NB4 (cell line): ENCODE measurements at regions not wholly inside any gene's neighbourhood (a gene's known extent, or its start where the extent isn't known, plus 50 kb on each side); places are given as distances from the start of the nearest gene placed in this dataset.

Experiments used
- DNase-seq: peaks from one replicate; pipeline ENCODE4 v3.0.0; 2010; ENCODE audit warnings: low read depth
- H3K4me3 ChIP-seq: one replicate; pipeline ENCODE4 v1.5.1; 2011; ENCODE audit warnings: mild to moderate bottlenecking, low read depth, low read length, moderate library complexity
- MYC ChIP-seq: IDR thresholded peaks from 2 replicates; pipeline ENCODE4 v1.6.1; 2011; ENCODE audit warnings: low read depth, low read length
- POLR2A ChIP-seq: IDR thresholded peaks from 2 replicates; pipeline ENCODE4 v1.6.1; 2011; ENCODE audit warnings: mild to moderate bottlenecking; ENCODE audit not compliant: insufficient read length; ENCODE audit errors: extremely low read depth
- TF ChIP-seq, protein P1 (sequence below): IDR thresholded peaks from one replicate; pipeline ENCODE4 v1.5.1; 2012; ENCODE audit warnings: low read depth, low read length
- TF ChIP-seq, protein P2 (sequence below): IDR thresholded peaks from 2 replicates; pipeline ENCODE4 v1.6.1; 2011; ENCODE audit warnings: low read depth, low read length

DNA sequence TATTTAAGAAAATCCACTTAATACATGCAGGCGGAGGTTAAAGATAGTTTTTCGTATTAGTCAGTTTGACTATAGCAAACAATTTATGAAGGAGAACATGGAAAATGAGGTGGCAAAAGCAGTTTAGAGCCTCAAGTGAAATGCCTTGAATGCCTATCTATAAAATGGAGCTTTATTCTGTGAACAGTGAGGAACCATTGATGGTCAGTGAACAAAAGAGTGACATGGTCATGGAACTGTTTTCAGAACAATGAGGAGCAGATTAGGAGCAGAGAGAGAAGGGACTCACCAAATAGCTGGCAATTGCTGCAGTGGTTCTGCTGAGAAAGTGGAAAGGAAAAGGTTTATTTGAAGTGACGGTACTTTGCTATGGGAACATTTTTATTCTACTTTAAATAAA is 299.8 kb downstream of the DUSP10 start:
- H3K4me3 ChIP-seq: no peak overlapping the region
- DNase-seq: no peak
- TF ChIP-seq, protein P1, sequence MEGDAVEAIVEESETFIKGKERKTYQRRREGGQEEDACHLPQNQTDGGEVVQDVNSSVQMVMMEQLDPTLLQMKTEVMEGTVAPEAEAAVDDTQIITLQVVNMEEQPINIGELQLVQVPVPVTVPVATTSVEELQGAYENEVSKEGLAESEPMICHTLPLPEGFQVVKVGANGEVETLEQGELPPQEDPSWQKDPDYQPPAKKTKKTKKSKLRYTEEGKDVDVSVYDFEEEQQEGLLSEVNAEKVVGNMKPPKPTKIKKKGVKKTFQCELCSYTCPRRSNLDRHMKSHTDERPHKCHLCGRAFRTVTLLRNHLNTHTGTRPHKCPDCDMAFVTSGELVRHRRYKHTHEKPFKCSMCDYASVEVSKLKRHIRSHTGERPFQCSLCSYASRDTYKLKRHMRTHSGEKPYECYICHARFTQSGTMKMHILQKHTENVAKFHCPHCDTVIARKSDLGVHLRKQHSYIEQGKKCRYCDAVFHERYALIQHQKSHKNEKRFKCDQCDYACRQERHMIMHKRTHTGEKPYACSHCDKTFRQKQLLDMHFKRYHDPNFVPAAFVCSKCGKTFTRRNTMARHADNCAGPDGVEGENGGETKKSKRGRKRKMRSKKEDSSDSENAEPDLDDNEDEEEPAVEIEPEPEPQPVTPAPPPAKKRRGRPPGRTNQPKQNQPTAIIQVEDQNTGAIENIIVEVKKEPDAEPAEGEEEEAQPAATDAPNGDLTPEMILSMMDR: no peak
- TF ChIP-seq, protein P2, sequence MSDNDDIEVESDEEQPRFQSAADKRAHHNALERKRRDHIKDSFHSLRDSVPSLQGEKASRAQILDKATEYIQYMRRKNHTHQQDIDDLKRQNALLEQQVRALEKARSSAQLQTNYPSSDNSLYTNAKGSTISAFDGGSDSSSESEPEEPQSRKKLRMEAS: no peak
- TF ChIP-seq MYC: no peak
- TF ChIP-seq POLR2A: no peak

- no peak for DNase-seq
- H3K4me3 ChIP-seq: no peak overlapping the region
- TF ChIP-seq MYC (no peak), POLR2A (no peak)
- TF ChIP-seq, protein P1: no peak
- TF ChIP-seq, protein P2: no peak
These were observed 297.5 kb downstream of the DUSP10 start for GRCh38 chr1:221444346-221444745.

DNA sequence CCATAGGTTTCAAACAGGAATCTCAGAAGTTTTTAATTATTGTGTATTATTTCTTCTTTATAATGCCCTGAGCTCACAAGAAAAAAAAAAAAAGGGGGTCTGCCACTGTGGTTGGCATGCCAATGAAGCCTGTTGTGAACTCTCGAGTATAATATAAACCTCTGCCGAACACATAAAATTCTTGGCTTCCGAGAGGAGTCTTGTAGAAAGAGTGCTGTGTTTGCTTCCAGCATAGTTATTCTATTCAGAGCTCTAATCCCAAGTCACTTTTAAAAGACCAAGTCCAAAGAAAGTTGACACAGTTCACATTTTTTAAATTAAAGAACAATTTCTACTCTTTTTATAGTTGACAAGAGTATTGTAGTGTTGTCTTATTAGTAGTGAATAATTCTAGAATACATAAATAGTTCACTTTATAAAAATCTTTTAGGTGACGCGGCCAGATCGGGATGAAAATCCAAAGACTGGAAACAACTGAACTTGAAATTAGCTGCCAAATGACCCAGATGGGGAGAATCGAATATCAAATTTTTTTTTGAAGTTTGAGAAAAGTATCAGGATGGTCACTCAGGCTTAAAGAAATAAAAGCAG is 293.2 kb downstream of the DUSP10 start:
- no peak for DNase-seq
- TF ChIP-seq POLR2A: no peak
- TF ChIP-seq MYC: no peak
- TF ChIP-seq, protein P2: no peak
- TF ChIP-seq, protein P1: no peak
- H3K4me3 ChIP-seq: no peak overlapping the region

GRCh38 chr1:221449194-221449593 is 292.7 kb downstream of the DUSP10 start:
- H3K4me3 ChIP-seq: no peak overlapping the region
- DNase-seq: no peak
- TF ChIP-seq, protein P1: no peak
- TF ChIP-seq, protein P2: no peak
- TF ChIP-seq POLR2A (no peak), MYC (no peak)

GRCh38 chr1:221449801-221450470 is 292.0 kb downstream of the DUSP10 start:
- TF ChIP-seq MYC (no peak), POLR2A (no peak)
- TF ChIP-seq, protein P2: no peak
- TF ChIP-seq, protein P1: no peak
- no peak for DNase-seq
- no peak overlapping the region for H3K4me3 ChIP-seq

GRCh38 chr1:221451741-221452140 is 290.1 kb downstream of the DUSP10 start:
- no peak for DNase-seq
- no peak for TF ChIP-seq POLR2A
- no peak for TF ChIP-seq MYC
- H3K4me3 ChIP-seq: no peak overlapping the region
